Spleen (tissue), 11 donors: ENCODE measurements at regions not wholly inside any gene's neighbourhood (a gene's known extent, or its start where the extent isn't known, plus 50 kb on each side); places are given as distances from the start of the nearest gene placed in this dataset.

ENCODE experiments used
- DNase-seq: peaks from one replicate; pipeline ENCODE4 v3.0.0-alpha.2; 2020
- H3K27ac ChIP-seq, 8 donors: fragments of 200-600 bp; sonication (generic) in 7 of 8; 1 replicate in 4 of 8; 2 replicates in 4 of 8; pipeline versions ENCODE4 v1.5.0 to v1.8.0; 2016 to 2021; ENCODE audit warnings: inconsistent platforms in 4 of 8, mild to moderate bottlenecking in 4 of 8, moderate library complexity in 1 of 8
- H3K27me3 ChIP-seq, 7 donors: fragments of 200-600 bp; sonication (generic) in 6 of 7; replicated peaks in 1 of 7; 1 replicate in 4 of 7; 2 replicates in 3 of 7; pipeline versions ENCODE4 v1.5.0 to v1.8.0; 2016 to 2021; ENCODE audit warnings: inconsistent platforms in 3 of 7, mild to moderate bottlenecking in 1 of 7
- H3K36me3 ChIP-seq, 6 donors: fragments of 200-600 bp; sonication (generic) in 5 of 6; 1 replicate in 4 of 6; 2 replicates in 2 of 6; pipeline versions ENCODE4 v1.5.0 to v1.8.0; 2016 to 2021; ENCODE audit warnings: inconsistent platforms in 2 of 6
- H3K4me1 ChIP-seq, 6 donors: fragments of 200-600 bp; sonication (generic) in 5 of 6; 1 replicate in 3 of 6; 2 replicates in 3 of 6; pipeline versions ENCODE4 v1.5.0 to v1.8.0; 2016 to 2021; ENCODE audit warnings: inconsistent platforms in 3 of 6
- H3K4me3 ChIP-seq, 8 donors: fragments of 200-600 bp; sonication (generic) in 7 of 8; 1 replicate in 4 of 8; 2 replicates in 4 of 8; pipeline versions ENCODE4 v1.5.0 to v1.8.0; 2016 to 2021; ENCODE audit warnings: inconsistent platforms in 4 of 8, mild to moderate bottlenecking in 4 of 8, moderate library complexity in 2 of 8
- H3K9me3 ChIP-seq, 8 donors: fragments of 200-600 bp; sonication (generic) in 7 of 8; 1 replicate in 4 of 8; 2 replicates in 4 of 8; pipeline versions ENCODE4 v1.5.0 to v1.8.0; 2016 to 2021; ENCODE audit warnings: inconsistent platforms in 4 of 8
- CTCF ChIP-seq, 11 experiments: fragments of 200-600 bp in 7 of 11; fragments of 450-650 bp in 4 of 11; sonication (generic) in 4 of 11; IDR thresholded peaks in 8 of 11; conservative IDR thresholded peaks in 3 of 11; 1 replicate in 7 of 11; 2 replicates in 4 of 11; pipeline versions ENCODE4 v1.4.0 to v1.8.0; 2016 to 2021; ENCODE audit warnings: antibody characterized with exemption in 11 of 11, inconsistent platforms in 4 of 11, mild to moderate bottlenecking in 1 of 11
- POLR2A ChIP-seq, 3 donors: fragments of 450-650 bp; IDR thresholded peaks; one replicate each; pipeline ENCODE4 v1.5.1; 2017; ENCODE audit warnings: antibody characterized with exemption in 3 of 3, mild to moderate bottlenecking in 1 of 3
- POLR2AphosphoS5 ChIP-seq, 3 donors: sonication (generic); formaldehyde crosslinking; IDR thresholded peaks; one replicate each; pipeline ENCODE4 v1.5.1; 2017; ENCODE audit warnings: antibody characterized with exemption in 3 of 3
- WGBS, 5 donors: extraction: QIAGEN DNeasy Blood & Tissue Kit in 3 of 5; methylation state at CpG; one replicate each; pipeline versions ENCODE4 v1.1.5 to v1.1.7; 2013 to 2018; 5-methylcytosine and 5-hydroxymethylcytosine counted together
- intact Hi-C: fragments of 100-400 bp; cut with DNase I; formaldehyde crosslinking; loops from one replicate; pipeline ENCODE4 v1.15.0; 2023; ENCODE audit warnings: low total_unique reads
- donor health status: healthy with polysubstance abuse.
- donor health status: DM: no; HTN: no; CAD: no; lungs with moderate emphysema.
- donor health status: DM: no; HTN: no; CAD: no.
- donor health status: Bipolar disorder and iron deficiency.
- donor health status: healthy.
- donor health status: DM: no; HTN: no; CAD: no.
- donor health status: DM: yes; HTN: yes; CAD: no.

- Histone ChIP-seq H3K27ac (no peak overlapping the region), H3K27me3 (no peaks in the 10 kb centered on the region), H3K4me1 (peaks cover 0 to 49% (median 12%) of the 10 kb centered on the region in 6 donors), H3K36me3 (no peaks in the 10 kb centered on the region), H3K4me3 (no peak overlapping the region), H3K9me3 (no peaks in the 10 kb centered on the region)
- 89 to 96% (median 90%) methylated on average over 3 of the region's 3 CpGs for WGBS, 5 donors
- DNase-seq: no peak
- intact Hi-C loops: no loop called here
- TF ChIP-seq POLR2AphosphoS5 (IDR thresholded peaks at IDR 0.05) (no peak), POLR2A (IDR thresholded peaks at IDR 0.05) (no peak), CTCF (IDR thresholded peaks at IDR 0.05 in 8 of 11, conservative IDR thresholded peaks at IDR 0.05 in 3 of 11) (no peak)
Measured at GRCh38 chr6:109242925-109243324, 139.3 kb downstream of the CD164 start.

GRCh38 chr6:109242029-109242428, 140.2 kb downstream of the CD164 start:
- H3K4me1 ChIP-seq: peaks cover 0 to 58% (median 17%) of the 10 kb centered on the region in 6 donors
- no peak for DNase-seq

GRCh38 chr6:109241199-109241598, 141.1 kb downstream of the CD164 start:
- Histone ChIP-seq H3K4me3 (no peak overlapping the region), H3K9me3 (no peaks in the 10 kb centered on the region), H3K27ac (peak overlapping the region in 4 of 8 donors; percentile 25 to 82 (median 66)), H3K27me3 (no peaks in the 10 kb centered on the region), H3K4me1 (peaks cover 0 to 66% (median 24%) of the 10 kb centered on the region in 6 donors), H3K36me3 (no peaks in the 10 kb centered on the region)
- intact Hi-C loops: no loop called here
- 73 to 87% (median 81%) methylated on average over 2 of the region's 2 CpGs for WGBS, 5 donors
- TF ChIP-seq CTCF (IDR thresholded peaks at IDR 0.05 in 8 of 11, conservative IDR thresholded peaks at IDR 0.05 in 3 of 11) (no peak), POLR2AphosphoS5 (IDR thresholded peaks at IDR 0.05) (no peak), POLR2A (IDR thresholded peaks at IDR 0.05) (no peak)
- DNase-seq: no peak

More at GRCh38 chr6:109242029-109242428, 140.2 kb downstream of the CD164 start:
- 81 to 100% (median 88%) methylated on average over 2 of the region's 2 CpGs for WGBS, 5 donors
- Histone ChIP-seq H3K4me3 (no peak overlapping the region), H3K27ac (peak overlapping the region in 2 of 8 donors; percentile 75 to 82), H3K36me3 (no peaks in the 10 kb centered on the region), H3K27me3 (no peaks in the 10 kb centered on the region), H3K9me3 (no peaks in the 10 kb centered on the region)
- no peak for TF ChIP-seq POLR2A (IDR thresholded peaks at IDR 0.05)
- no peak for TF ChIP-seq POLR2AphosphoS5 (IDR thresholded peaks at IDR 0.05)
- TF ChIP-seq CTCF (IDR thresholded peaks at IDR 0.05 in 8 of 11, conservative IDR thresholded peaks at IDR 0.05 in 3 of 11): no peak
- intact Hi-C loops: no loop called here

GRCh38 chr6:109240370-109241084, 141.7 kb downstream of the CD164 start:
- TF ChIP-seq POLR2AphosphoS5 (IDR thresholded peaks at IDR 0.05) (no peak), CTCF (IDR thresholded peaks at IDR 0.05 in 8 of 11, conservative IDR thresholded peaks at IDR 0.05 in 3 of 11) (no peak)

More at GRCh38 chr6:109240370-109241084, 141.7 kb downstream of the CD164 start:
- no peak for DNase-seq
- no peak overlapping the region for H3K4me3 ChIP-seq
- no peaks in the 10 kb centered on the region for H3K9me3 ChIP-seq
- peak overlapping the region in 5 of 8 donors; percentile 25 to 82 (median 57) for H3K27ac ChIP-seq
- H3K27me3 ChIP-seq: no peaks in the 10 kb centered on the region
- 40 to 60% (median 59%) methylated on average over 7 of the region's 7 CpGs for WGBS, 5 donors
- peaks cover 0 to 71% (median 25%) of the 10 kb centered on the region in 6 donors for H3K4me1 ChIP-seq
- intact Hi-C loops: no loop called here
- no peaks in the 10 kb centered on the region for H3K36me3 ChIP-seq
